ENCODE measurements at regions not wholly inside any gene's neighbourhood (a gene's known extent, or its start where the extent isn't known, plus 50 kb on each side); places are given as distances from the start of the nearest gene placed in this dataset.
"Not testable (repeated sequence)": the region's sequence is repeated elsewhere in the genome, so short reads cannot be mapped to it uniquely, and the experiment has no call there.

GRCh38 chr20:54782758-54783157 lies 307.4 kb downstream of the DOK5 start:
- FAIRE-seq; DNase-seq (ENCODE audit: low spot score): not testable (repeated sequence)

- FAIRE-seq (no peak), DNase-seq (ENCODE audit: low spot score) (no peak)
Observed at GRCh38 chr20:54774426-54774825, 299.0 kb downstream of the DOK5 start.

- FAIRE-seq = no peak
- DNase-seq (ENCODE audit: low spot score) = no peak
Observed at GRCh38 chr20:54773643-54774000, 298.2 kb downstream of the DOK5 start.

- no peak for FAIRE-seq
- DNase-seq (ENCODE audit: low spot score) = no peak
Observed at GRCh38 chr20:54772893-54773642, 297.7 kb downstream of the DOK5 start.

GRCh38 chr20:54766483-54766882 lies 291.1 kb downstream of the DOK5 start:
- no peak for FAIRE-seq
- no peak for DNase-seq (ENCODE audit: low spot score)

- no peak for FAIRE-seq
Observed at GRCh38 chr20:54763366-54763765, 288.0 kb downstream of the DOK5 start.

GRCh38 chr20:54759589-54759988 lies 284.2 kb downstream of the DOK5 start:
- DNase-seq (ENCODE audit: low spot score) (no peak), FAIRE-seq (no peak)

More at GRCh38 chr20:54763366-54763765, 288.0 kb downstream of the DOK5 start:
- DNase-seq (ENCODE audit: low spot score) = no peak

GRCh38 chr20:54746796-54747195 lies 271.4 kb downstream of the DOK5 start:
- DNase-seq (ENCODE audit: low spot score) (no peak), FAIRE-seq (no peak)

- no peak for FAIRE-seq
- DNase-seq (ENCODE audit: low spot score) = no peak
Observed at GRCh38 chr20:54745780-54746179, 270.4 kb downstream of the DOK5 start.

GRCh38 chr20:54744097-54744496 lies 268.7 kb downstream of the DOK5 start:
- DNase-seq (ENCODE audit: low spot score) (no peak), FAIRE-seq (no peak)

GRCh38 chr20:54742193-54742592 lies 266.8 kb downstream of the DOK5 start:
- FAIRE-seq = no peak
- no peak for DNase-seq (ENCODE audit: low spot score)

GRCh38 chr20:54736421-54736820 lies 261.0 kb downstream of the DOK5 start:
- no peak for FAIRE-seq
- no peak for DNase-seq (ENCODE audit: low spot score)

- FAIRE-seq = no peak
- DNase-seq (ENCODE audit: low spot score) = no peak
Observed at GRCh38 chr20:54733687-54734086, 258.3 kb downstream of the DOK5 start.

- FAIRE-seq (no peak), DNase-seq (ENCODE audit: low spot score) (no peak)
Observed at GRCh38 chr20:54727490-54727889, 252.1 kb downstream of the DOK5 start.

GRCh38 chr20:54726687-54727300 lies 251.4 kb downstream of the DOK5 start:
- DNase-seq (ENCODE audit: low spot score) (no peak), FAIRE-seq (no peak)

GRCh38 chr20:54725266-54725665 lies 249.9 kb downstream of the DOK5 start:
- not testable (repeated sequence) for DNase-seq (ENCODE audit: low spot score); FAIRE-seq

GRCh38 chr20:54723723-54724122 lies 248.3 kb downstream of the DOK5 start:
- no peak for FAIRE-seq

GRCh38 chr20:54717983-54718382 lies 242.6 kb downstream of the DOK5 start:
- no peak for FAIRE-seq
- no peak for DNase-seq (ENCODE audit: low spot score)

More at GRCh38 chr20:54723723-54724122, 248.3 kb downstream of the DOK5 start:
- no peak for DNase-seq (ENCODE audit: low spot score)

- FAIRE-seq (no peak), DNase-seq (ENCODE audit: low spot score) (no peak)
Observed at GRCh38 chr20:54716790-54717189, 241.4 kb downstream of the DOK5 start.

GRCh38 chr20:54716174-54716747 lies 240.9 kb downstream of the DOK5 start:
- DNase-seq (ENCODE audit: low spot score) = no peak
- FAIRE-seq = no peak

- FAIRE-seq (no peak), DNase-seq (ENCODE audit: low spot score) (no peak)
Observed at GRCh38 chr20:54714817-54715216, 239.4 kb downstream of the DOK5 start.

GRCh38 chr20:54713727-54714126 lies 238.3 kb downstream of the DOK5 start:
- DNase-seq (ENCODE audit: low spot score) = no peak
- no peak for FAIRE-seq

GRCh38 chr20:54711071-54711470 lies 235.7 kb downstream of the DOK5 start:
- DNase-seq (ENCODE audit: low spot score) (no peak), FAIRE-seq (no peak)
